ENCODE measurements at regions not wholly inside any gene's neighbourhood (a gene's known extent, or its start where the extent isn't known, plus 50 kb on each side); places are given as distances from the start of the nearest gene placed in this dataset.

DNA sequence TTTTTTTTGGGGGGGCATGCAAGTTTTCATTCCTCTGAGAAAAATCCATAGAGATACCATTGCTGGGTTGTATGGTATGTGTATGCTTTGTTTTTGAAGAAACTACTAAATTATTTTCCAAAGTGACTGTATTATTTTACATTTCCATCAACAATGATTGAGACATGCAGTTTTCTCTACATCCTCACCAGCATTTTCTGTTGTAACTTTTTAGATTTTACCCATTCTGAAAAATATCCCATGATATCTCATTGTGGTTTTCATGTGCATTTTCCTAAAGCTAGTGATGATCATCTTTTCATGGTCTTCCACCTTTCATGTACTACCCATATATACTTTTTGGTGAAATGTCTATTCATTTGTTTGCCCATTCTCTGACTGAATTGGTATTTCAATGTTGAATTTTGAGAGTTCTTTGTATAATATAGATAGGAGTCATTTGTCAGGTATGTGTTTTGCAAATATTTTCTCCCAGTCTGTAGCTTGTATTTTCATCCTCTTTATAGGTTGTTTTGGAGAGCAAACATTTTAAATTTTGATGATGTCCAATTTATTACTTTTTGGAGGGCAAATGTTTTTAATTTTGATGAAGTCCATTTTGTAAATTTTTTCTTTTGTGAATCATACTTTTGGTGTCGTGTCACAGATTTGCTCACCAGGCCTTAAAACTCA, 827.5 kb upstream of the CITED2 start:
- no peak for TF ChIP-seq POLR2A (IDR thresholded peaks at IDR 0.05; ENCODE audit: extremely low read depth, insufficient read length)
- TF ChIP-seq, protein P1, sequence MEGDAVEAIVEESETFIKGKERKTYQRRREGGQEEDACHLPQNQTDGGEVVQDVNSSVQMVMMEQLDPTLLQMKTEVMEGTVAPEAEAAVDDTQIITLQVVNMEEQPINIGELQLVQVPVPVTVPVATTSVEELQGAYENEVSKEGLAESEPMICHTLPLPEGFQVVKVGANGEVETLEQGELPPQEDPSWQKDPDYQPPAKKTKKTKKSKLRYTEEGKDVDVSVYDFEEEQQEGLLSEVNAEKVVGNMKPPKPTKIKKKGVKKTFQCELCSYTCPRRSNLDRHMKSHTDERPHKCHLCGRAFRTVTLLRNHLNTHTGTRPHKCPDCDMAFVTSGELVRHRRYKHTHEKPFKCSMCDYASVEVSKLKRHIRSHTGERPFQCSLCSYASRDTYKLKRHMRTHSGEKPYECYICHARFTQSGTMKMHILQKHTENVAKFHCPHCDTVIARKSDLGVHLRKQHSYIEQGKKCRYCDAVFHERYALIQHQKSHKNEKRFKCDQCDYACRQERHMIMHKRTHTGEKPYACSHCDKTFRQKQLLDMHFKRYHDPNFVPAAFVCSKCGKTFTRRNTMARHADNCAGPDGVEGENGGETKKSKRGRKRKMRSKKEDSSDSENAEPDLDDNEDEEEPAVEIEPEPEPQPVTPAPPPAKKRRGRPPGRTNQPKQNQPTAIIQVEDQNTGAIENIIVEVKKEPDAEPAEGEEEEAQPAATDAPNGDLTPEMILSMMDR (IDR thresholded peaks at IDR 0.05; ENCODE audit: low read depth, low read length), result no peak
- TF ChIP-seq, protein P2, sequence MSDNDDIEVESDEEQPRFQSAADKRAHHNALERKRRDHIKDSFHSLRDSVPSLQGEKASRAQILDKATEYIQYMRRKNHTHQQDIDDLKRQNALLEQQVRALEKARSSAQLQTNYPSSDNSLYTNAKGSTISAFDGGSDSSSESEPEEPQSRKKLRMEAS (IDR thresholded peaks at IDR 0.05; ENCODE audit: low read depth, low read length), result no peak
